Adrenal gland (tissue), 9 donors: ENCODE measurements at regions not wholly inside any gene's neighbourhood (a gene's known extent, or its start where the extent isn't known, plus 50 kb on each side); places are given as distances from the start of the nearest gene placed in this dataset.

ENCODE experiments used
- DNase-seq, 7 donors: peaks; one replicate each; pipeline ENCODE4 v3.0.0-alpha.2; 2019 to 2020
- H3K27ac ChIP-seq, 5 donors: fragments of 200-600 bp; sonication (generic) in 4 of 5; 1 replicate in 3 of 5; 2 replicates in 2 of 5; pipeline versions ENCODE4 v1.5.1 to v1.8.0; 2016 to 2020; ENCODE audit warnings: mild to moderate bottlenecking in 1 of 5
- H3K27me3 ChIP-seq: fragments of 200-600 bp; 2 replicates; pipeline ENCODE4 v1.8.0; 2021
- H3K36me3 ChIP-seq, 2 donors: fragments of 200-600 bp; replicated peaks in 1 of 2; 1 replicate in 1 of 2; 2 replicates in 1 of 2; pipeline versions ENCODE4 v1.5.1 to v1.8.0; 2018 to 2022
- H3K4me1 ChIP-seq, 2 donors: fragments of 200-600 bp; replicated peaks in 1 of 2; 1 replicate in 1 of 2; 2 replicates in 1 of 2; pipeline versions ENCODE4 v1.5.1 to v1.8.0; 2018 to 2021
- H3K4me3 ChIP-seq, 4 donors: fragments of 200-600 bp; sonication (generic) in 3 of 4; one replicate each; pipeline ENCODE4 v1.5.1; 2016 to 2018
- H3K9me3 ChIP-seq, 3 donors: fragments of 200-600 bp; sonication (generic) in 1 of 3; replicated peaks in 1 of 3; 1 replicate in 2 of 3; 2 replicates in 1 of 3; pipeline versions ENCODE4 v1.5.1 to v1.8.0; 2016 to 2021
- POLR2A ChIP-seq, 2 donors: fragments of 450-650 bp; IDR thresholded peaks; one replicate each; pipeline ENCODE4 v1.6.1; 2017; ENCODE audit warnings: antibody characterized with exemption in 2 of 2, mild to moderate bottlenecking in 2 of 2, moderate library complexity in 1 of 2
- WGBS, 4 donors: extraction: QIAGEN DNeasy Blood & Tissue Kit in 2 of 4; methylation state at CpG; one replicate each; pipeline versions ENCODE4 v1.1.5 to v1.1.7; 2013 to 2017; 5-methylcytosine and 5-hydroxymethylcytosine counted together
- intact Hi-C, 2 donors: fragments of 100-400 bp; cut with DNase I; formaldehyde crosslinking; loops; one replicate each; pipeline versions ENCODE4 v1.14.1 to v1.15.0; 2022 to 2023
- TF ChIP-seq, protein P1 (sequence below), 6 experiments: fragments of 450-650 bp in 4 of 6; fragments of 200-600 bp in 2 of 6; sonication (generic) in 1 of 6; IDR thresholded peaks; 1 replicate in 5 of 6; 2 replicates in 1 of 6; pipeline versions ENCODE4 v1.5.1 to v1.8.0; 2016 to 2021; ENCODE audit warnings: antibody characterized with exemption in 6 of 6, mild to moderate bottlenecking in 2 of 6, moderate library complexity in 1 of 6
- donor health status: healthy with polysubstance abuse.
- donor health status: Bipolar disorder and iron deficiency.
- donor health status: DM: yes; HTN: yes; CAD: no.
- donor health status: DM: no; HTN: no; CAD: no.
- donor health status: DM: no; HTN: no; CAD: no.

DNA sequence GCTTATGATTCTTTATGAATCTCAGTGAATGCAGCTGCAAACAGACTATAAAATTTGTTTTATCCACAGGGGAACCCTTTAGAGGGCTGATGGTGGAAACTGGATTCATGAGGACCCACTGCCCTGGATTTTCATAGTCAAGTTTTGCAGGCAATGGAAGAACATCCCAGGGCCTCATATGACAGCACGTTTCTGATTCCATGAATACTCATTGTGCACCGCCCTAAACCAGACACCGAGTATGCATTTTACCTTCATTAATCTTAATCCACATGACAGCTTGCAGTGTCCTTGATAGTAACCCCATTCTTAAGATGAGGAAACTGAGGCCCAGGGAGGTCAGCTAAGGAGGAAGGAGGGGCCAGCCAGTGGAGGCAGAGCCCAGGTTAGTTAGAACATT is 270.4 kb downstream of the PREX1 start:
- 71 to 85% (median 79%) methylated on average over 3 of the region's 3 CpGs for WGBS, 4 donors
- intact Hi-C loops = no loop called here
- Histone ChIP-seq H3K9me3 (no peaks in the 10 kb centered on the region), H3K4me3 (no peak overlapping the region), H3K27me3 (no peaks in the 10 kb centered on the region), H3K36me3 (no peaks in the 10 kb centered on the region), H3K4me1 (no peaks in the 10 kb centered on the region), H3K27ac (no peak overlapping the region)
- DNase-seq = peak in 1 of 7 donors; percentile 57
- no peak for TF ChIP-seq POLR2A (IDR thresholded peaks at IDR 0.05)
- TF ChIP-seq, protein P1, sequence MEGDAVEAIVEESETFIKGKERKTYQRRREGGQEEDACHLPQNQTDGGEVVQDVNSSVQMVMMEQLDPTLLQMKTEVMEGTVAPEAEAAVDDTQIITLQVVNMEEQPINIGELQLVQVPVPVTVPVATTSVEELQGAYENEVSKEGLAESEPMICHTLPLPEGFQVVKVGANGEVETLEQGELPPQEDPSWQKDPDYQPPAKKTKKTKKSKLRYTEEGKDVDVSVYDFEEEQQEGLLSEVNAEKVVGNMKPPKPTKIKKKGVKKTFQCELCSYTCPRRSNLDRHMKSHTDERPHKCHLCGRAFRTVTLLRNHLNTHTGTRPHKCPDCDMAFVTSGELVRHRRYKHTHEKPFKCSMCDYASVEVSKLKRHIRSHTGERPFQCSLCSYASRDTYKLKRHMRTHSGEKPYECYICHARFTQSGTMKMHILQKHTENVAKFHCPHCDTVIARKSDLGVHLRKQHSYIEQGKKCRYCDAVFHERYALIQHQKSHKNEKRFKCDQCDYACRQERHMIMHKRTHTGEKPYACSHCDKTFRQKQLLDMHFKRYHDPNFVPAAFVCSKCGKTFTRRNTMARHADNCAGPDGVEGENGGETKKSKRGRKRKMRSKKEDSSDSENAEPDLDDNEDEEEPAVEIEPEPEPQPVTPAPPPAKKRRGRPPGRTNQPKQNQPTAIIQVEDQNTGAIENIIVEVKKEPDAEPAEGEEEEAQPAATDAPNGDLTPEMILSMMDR (IDR thresholded peaks at IDR 0.05) = no peak

DNA sequence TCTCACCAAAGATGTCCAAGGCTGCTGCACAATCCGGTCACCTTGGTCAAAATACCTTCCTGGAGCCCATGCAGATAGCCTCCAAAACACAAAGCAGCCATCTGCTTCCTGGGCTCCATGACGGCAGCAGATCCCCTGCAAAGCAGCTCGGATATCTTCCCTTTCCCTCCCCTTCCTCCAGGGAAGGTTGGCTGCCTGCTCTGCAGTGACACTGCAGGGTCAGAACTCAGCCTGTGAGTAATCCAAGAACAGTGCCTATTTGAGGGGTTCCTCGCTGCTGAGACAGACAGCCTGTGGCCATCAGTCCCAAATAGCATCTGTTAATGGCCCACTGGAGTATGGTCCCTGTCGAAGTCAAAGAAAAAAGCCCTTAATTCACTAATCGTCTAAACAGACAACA is 270.8 kb downstream of the PREX1 start:
- WGBS, 4 donors = 56 to 63% (median 60%) methylated on average over 5 to 6 of the region's 6 CpGs
- H3K27me3 ChIP-seq = no peaks in the 10 kb centered on the region

DNA sequence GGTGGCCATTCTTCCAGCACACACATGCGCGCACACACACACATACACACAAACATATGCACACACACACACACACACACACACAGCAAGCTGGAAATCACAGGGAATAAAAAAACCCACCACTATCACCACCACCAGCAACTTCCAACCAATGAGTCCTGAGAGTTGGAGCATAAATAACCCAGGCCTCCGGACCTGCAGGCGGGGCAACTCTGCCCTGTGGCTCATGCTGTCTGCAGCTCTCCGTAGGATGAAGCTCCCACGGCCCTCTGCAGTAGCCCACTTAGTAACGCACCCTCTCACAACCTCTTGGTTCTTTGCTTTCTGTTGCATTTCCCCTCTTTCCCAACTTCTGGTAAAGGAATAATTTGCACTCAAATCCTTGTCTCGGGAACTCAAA is 275.2 kb downstream of the PREX1 start:
- WGBS, 4 donors = 79 to 87% (median 83%) methylated on average over 8 of the region's 8 CpGs
- DNase-seq = no peak
- H3K4me1 ChIP-seq = no peaks in the 10 kb centered on the region
- TF ChIP-seq POLR2A (IDR thresholded peaks at IDR 0.05) = no peak
- TF ChIP-seq, protein P1 (IDR thresholded peaks at IDR 0.05) = no peak
- no peak overlapping the region for H3K27ac ChIP-seq
- H3K4me3 ChIP-seq = no peak overlapping the region
- no peaks in the 10 kb centered on the region for H3K27me3 ChIP-seq
- H3K36me3 ChIP-seq = no peaks in the 10 kb centered on the region
- intact Hi-C loops = no loop called here
- no peaks in the 10 kb centered on the region for H3K9me3 ChIP-seq

More for the DNA sequence above, 270.8 kb downstream of the PREX1 start:
- TF ChIP-seq, protein P1 (IDR thresholded peaks at IDR 0.05) = no peak
- no peak for TF ChIP-seq POLR2A (IDR thresholded peaks at IDR 0.05)
- no peak for DNase-seq
- Histone ChIP-seq H3K9me3 (no peaks in the 10 kb centered on the region), H3K36me3 (no peaks in the 10 kb centered on the region), H3K27ac (no peak overlapping the region), H3K4me3 (no peak overlapping the region), H3K4me1 (no peaks in the 10 kb centered on the region)
- intact Hi-C loops = no loop called here

DNA sequence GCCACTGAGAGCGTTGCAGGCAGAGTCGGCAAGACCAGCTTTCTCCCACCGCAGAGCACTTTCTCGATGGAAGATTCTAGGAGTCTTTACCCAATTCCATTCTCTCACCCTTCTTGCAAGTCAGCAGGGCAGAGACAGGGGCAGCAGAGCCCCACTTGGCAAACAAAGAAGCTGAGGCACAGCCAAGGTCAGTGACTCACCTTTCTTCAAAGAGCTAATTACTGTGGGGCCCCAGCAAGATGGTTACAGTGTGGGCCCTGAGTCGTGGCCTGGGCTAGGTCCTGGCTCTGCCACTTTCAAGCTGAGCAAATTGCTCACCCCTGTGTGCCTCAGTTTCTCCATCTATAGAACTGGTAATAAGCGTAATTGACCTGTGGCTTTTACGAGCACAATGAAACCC is 277.0 kb downstream of the PREX1 start:
- intact Hi-C loops = no loop called here
- Histone ChIP-seq H3K9me3 (no peaks in the 10 kb centered on the region), H3K4me1 (no peaks in the 10 kb centered on the region), H3K36me3 (no peaks in the 10 kb centered on the region), H3K27ac (no peak overlapping the region), H3K4me3 (no peak overlapping the region), H3K27me3 (no peaks in the 10 kb centered on the region)
- WGBS, 4 donors = 81 to 92% (median 82%) methylated on average over 5 to 7 of the region's 7 CpGs
- TF ChIP-seq, protein P1 (IDR thresholded peaks at IDR 0.05) = no peak
- TF ChIP-seq POLR2A (IDR thresholded peaks at IDR 0.05) = no peak
- peak in 1 of 7 donors; percentile 3 for DNase-seq
